NCI-H2227 (cell line): ENCODE measurements at regions not wholly inside any gene's neighbourhood (a gene's known extent, or its start where the extent isn't known, plus 50 kb on each side); places are given as distances from the start of the nearest gene placed in this dataset.
"Not testable (repeated sequence)": the region's sequence is repeated elsewhere in the genome, so short reads cannot be mapped to it uniquely, and the experiment has no call there.

Experiments used
- DNase-seq: peaks from one replicate; lab custom pipeline; 2025; ENCODE audit not compliant: unreplicated experiment; lab: John Stamatoyannopoulos, UW

DNA sequence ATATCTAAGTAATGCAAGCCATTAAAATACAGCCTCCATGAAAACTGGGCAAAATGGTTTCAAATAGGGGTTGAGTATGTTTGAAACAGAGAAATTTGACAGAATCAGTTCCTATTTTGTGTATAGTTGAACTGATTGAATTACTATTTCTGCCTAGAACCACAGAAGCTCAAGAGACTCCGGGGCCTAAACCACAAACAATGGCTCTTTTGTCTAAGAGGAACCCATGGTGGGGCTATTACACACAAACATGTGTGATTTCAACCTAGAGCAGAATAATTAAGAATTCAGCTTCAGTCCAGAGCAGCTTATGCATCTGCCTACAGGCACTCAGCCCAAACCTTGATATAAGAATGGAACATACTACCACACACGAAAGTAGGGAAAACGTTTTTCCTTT, 171.2 kb upstream of the MPDZ start:
- DNase-seq = no peak

DNA sequence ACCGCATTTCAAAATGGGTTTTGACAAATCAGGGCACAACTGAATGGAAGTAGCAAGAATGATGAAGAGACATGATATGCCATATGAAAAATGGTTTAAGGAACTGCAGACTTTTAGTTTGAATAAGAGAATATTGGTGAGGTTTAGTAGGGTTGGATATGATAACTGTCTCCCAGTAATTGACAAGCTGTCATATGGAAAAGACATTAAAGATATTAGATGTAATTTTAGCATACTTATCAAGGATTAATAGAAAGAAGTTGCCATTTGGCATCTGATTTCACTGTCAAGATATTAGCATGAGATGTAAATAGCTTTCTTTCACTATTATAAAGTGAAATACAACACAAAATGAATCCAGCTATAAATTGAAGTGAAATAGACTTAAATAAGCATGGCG, 169.0 kb upstream of the MPDZ start:
- no peak for DNase-seq

DNA sequence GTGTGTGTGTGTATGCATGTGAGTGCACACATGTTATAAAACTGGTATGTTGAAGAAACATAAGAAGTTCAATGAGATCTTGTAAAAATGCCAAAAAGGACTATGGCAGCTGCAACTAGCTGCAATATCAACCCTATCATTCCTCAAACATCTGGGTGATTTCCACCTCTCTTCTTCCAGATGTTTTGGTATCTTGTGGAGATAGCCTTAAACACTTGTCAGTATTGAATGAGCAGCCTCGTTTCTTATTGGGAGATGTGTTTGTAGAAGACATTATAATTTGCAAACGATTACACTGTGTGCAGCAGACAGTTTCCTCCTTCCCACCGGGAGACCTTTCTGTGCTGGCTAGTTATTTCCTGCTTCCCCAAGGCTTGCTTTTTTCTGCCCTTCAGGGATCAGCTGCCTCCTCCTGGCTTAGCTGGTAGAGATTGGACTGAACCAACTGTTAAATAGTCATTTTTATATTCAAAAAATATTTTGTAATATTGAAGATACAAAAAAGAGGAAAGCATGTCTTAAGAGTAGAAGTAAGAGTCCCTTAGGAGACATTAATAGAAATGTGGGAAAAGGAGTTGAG, 168.4 kb upstream of the MPDZ start:
- DNase-seq = peak; percentile 8

DNA sequence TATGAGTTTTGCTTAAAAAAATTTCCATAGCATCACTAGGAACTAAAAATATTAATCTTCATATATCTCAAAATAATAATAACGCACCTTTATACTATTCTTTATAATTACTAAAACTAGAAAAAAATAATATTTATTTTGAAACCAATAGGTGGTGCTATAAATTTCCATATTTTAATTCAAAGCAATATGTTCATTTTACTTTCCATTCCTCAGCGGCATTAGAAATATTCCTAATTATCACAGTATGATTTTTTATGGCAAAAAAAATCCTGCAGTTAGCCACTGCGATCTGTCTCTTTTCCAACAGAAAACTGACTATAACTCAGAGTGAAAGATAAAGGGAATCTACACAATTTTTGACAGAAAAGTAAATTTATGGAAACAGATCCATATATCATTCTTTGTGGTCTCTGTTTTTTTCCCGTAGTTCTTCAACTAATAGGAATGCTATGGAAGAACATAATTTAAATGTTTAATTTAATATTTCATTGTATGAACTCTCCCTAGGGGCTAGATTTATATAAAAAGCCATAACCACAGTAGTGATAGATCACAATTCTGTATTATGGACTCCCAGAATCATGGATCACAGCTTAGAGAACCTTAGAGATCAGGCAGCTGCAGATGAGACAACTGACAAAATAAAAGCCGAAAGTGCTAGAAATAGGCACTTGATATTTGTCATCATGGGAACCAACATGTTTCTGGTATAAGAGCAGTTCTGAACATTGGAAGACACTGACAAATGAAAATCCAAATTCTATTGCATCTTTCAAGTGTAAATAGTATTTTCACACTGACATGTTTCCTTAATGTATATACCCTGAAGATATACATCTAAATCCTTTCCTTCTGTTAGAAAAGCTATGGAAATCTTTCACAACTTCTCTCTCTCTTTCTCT, 167.7 kb upstream of the MPDZ start:
- DNase-seq = no peak

DNA sequence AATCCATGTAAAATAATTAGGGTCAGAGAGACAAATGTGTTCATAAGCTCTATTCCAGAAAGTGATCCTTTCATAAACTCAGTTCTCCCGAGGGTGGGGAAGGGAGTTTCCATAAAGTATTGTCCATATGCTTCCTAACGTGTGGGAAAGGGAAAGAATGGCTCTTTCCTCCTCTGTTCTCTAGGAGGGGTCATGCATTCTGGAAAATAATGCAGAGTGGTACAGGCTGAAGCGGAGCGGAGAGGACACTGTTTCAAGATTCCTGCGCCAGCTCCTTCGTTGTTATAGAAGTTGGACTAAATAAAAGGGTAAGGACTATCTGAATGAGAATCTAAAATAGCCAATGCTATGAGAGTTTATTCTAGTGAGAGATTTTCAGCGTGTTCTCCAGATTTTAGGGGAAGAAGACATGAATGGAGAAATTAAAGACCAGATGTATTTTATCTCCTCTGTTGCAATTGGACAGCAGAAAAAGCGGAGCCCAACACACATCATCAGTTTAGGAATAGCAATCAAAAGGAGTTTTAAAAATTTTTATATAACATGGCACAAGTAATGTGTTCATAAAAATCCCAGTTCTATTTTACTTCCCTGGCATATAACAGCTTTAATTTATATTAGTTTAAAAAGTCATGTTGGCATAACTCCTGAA, 166.9 kb upstream of the MPDZ start:
- no peak for DNase-seq

DNA sequence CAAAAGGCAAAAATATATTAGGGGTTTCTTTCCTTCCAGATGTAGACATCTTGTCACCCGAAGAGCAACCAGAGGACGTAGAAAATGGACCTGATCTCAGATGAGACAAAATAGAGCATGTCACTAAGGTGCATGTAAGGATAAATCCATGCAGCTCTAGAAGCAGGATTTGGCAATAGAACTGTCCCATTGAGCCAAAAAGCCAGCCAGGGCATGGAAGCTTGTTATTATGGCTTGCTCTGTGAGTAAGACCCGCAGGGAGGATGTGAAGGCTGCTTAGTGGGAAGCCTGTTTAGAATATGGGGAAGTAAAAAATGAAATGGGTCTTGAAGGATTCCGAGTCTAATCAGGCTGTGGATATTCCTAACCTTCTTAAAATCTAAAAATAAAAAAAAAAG, 165.6 kb upstream of the MPDZ start:
- DNase-seq = no peak

DNA sequence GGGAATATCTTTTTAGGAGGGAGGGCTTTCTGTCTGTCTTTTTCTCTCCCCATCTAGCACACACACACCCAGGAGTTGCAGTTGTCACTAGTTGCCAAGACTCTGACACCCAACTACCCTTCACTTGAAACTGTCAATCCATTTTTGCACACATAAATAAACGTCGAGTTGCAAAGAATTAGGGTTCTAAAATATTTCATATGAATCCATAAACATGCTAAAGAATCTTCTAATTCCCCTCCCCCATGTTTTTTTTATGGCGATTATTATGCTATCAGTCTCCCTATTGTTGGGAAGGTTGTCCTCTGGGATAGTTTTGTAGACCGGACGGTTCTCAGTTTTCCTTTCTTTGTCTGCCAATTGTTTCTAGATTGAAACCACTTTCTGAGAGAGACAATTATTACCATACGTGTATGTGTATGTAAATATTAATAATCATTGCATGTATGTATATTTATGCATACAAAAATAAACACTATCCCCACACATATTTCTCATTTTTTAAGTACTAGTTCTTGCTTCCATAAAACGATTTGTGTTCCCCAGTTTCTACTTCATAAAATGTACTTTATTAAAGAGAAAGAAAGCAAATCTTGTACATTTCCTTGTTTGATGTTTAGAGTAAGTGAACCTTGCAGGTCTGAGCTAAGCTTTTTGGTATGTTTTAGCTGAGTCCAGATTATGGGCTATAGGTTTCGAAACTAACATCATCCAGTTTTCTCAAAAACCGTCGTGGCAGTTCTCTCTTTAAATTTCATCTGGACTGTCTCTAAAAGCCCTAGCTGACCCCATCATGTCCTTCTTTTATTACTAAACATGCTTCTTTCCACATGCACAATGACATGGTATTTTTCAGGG, 165.0 kb upstream of the MPDZ start:
- no peak for DNase-seq

DNA sequence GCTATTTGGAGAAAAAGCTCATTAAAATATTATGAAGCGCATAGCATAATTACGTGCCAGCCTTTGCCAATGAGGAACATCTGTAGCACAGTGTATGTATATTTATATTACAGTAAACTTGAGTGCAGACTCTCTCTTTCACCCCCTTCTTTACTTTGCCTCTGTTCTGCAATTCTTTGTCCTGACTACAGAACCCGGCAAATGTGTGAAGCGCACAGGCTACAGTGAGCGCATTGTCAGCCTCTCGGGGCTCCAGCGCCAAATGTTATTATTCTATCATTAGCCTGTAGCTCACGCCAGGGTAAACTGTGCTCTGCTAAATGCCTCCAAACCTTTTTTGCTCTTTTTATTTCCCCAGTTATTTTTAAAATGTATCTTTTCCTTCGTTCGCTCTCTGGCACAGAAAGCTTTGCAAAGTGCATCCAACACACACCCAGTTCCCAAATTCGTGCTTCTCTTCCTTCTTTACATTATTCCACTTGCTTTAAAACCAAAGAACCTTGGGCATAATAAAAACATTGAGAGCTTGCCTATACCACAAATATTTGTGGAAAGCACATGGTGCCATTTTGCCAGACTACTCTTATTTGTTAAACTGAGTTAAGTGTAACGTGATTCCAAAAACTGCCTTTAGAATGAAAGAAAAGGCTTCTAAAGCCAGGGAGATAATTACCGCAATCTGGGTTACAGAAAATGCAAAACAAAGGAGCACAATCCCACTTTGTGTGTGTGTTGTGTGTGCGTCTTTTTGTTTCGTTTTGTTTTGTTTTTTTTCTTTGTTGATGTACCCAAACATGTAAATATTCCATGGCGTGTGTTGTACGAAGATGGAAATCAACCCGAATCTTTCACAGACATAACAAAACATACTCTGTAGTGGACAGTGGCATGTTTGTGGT, 164.1 kb upstream of the MPDZ start:
- peak; percentile 5 for DNase-seq

DNA sequence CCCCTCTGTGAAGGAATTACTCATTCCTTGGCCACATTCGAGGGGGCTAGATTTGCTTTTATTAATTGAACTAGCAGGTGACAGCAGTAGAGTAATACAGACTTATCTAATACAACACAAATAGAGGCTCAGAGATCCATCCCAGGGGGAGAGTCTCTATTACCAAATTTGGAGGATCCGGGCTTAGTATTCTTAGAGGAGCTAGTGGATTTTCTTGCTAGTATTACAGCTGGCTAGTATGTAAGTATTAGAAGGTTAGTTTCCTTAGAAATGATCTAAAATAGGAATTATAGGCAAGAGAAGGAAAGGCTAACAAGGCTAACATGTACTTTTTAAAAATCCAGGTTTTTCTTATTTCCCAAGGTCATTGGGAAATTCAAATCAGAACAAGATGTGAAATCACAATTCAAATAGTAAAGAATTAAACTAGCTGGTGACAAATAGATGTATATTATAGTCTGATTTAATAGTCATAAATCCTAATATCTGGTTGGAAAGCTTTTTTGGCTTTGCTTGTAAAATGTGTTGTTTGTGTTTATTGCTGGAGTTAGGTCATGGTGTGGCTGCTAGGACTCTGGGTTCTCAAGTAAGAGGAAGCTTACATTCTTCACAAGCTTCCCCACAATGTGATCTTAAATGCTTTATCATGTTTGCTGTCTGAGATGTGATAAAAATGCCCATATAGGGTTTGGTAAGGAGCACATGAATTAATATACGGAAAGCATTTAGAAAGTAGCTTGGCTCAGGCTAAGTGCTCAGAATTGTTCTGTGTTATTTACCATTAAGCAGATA, 160.4 kb upstream of the MPDZ start:
- DNase-seq = no peak

DNA sequence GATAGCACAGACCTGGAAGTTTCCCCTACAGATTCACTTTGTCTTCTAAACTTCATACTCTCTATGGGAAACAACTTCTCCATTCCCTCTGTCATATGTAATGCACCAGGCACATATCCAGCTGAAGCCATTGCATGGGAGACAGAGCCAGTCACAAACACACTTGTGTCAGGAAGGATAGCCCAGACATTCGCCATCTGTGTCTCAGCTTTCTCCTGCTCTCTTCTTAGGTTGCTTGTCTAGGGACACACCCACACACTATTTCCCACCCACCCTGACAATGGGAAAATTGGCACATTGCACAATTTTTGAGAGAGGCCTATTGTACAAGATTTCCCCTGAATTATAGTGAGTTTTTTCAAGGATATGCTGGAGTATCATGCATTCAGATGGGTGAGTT, 158.4 kb upstream of the MPDZ start:
- no peak for DNase-seq

DNA sequence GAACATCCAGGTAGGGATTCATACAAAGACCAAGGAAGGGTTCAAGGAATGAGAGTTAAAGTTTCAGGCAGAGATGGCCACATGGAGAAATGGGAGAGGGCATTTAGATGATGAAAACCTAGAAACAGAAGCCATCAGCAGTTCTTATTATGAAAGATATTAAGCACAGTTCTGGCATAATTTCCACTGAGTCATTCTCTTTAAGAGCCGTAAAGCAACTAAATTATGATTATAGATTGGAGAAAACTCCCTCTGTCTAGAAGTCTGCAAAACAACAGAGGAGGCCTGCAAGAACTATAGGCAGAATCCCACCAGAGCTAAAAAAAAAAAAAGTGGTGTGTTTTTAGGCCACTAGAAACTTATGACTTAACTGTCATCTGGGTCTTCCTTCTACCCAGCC, 157.1 kb upstream of the MPDZ start:
- no peak for DNase-seq

DNA sequence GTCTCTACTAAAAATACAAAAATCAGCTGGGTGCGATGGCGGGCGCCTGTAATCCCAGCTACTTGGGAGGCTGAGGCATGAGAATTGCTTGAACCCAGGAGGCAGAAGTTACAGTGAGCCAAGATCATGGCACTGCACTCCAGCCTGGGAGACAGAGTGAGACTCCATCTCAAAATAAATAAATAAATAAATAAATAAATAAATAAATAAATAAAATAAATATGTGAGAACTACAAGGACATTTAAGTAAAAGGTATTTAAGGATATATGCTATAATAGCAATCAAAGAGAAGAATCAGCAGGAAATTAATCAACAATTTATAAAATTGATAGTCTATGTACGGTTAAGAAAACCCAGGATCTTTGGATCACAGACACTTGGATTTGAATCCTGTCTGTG, 154.0 kb upstream of the MPDZ start:
- not testable (repeated sequence) for DNase-seq

DNA sequence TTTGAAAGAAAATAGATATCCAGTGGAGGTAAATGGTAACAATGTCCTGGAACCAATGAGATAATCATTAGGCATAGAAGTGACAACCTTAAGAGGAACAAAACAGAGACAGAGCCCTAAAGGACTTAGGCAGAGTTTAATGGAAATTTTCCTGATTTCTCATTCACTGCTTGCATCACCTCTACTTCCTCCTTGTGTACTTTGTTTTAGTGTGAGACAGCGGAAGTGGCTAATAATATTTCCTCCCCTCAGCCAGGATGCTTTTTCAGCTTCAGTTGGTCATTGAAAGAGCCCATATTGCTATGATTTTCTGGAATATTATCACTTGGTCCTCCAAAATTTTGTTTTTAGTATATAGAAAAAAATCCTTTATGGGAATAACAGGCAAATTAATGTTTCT, 153.4 kb upstream of the MPDZ start:
- DNase-seq = no peak

DNA sequence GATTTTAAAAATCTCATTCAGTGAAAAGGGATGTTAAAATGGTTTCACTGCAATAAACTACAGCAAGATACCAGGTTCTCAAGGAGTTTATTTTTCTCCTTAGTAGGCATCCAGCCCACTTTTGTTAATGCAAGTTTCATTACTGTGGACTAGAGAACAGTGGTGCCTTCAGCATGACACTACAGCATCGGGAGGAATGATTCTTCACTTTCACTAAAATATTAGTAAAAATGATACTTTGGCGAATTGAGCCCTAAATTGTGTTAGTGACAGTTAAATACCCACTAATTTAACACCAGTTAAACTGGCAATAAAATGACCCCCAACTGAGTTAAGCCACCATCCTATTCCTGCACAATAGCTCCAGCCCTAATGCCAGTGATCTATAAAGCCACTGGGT, 152.2 kb upstream of the MPDZ start:
- no peak for DNase-seq

DNA sequence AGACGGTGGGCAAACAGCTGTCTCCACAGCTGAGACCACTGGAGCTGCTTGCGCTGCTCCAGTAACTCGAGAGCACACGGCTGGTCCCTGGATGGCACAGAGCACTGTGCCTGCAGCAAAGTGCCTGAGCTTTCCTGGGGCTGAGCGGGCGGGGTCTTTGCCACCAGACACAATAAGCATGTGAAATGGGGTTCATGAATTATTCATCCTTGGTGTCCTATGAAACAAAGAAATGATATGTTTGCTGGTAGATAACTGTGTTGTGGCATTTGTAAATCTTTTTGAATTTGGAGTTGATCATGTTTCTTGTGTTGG, 151.7 kb upstream of the MPDZ start:
- peak; percentile 15 for DNase-seq

DNA sequence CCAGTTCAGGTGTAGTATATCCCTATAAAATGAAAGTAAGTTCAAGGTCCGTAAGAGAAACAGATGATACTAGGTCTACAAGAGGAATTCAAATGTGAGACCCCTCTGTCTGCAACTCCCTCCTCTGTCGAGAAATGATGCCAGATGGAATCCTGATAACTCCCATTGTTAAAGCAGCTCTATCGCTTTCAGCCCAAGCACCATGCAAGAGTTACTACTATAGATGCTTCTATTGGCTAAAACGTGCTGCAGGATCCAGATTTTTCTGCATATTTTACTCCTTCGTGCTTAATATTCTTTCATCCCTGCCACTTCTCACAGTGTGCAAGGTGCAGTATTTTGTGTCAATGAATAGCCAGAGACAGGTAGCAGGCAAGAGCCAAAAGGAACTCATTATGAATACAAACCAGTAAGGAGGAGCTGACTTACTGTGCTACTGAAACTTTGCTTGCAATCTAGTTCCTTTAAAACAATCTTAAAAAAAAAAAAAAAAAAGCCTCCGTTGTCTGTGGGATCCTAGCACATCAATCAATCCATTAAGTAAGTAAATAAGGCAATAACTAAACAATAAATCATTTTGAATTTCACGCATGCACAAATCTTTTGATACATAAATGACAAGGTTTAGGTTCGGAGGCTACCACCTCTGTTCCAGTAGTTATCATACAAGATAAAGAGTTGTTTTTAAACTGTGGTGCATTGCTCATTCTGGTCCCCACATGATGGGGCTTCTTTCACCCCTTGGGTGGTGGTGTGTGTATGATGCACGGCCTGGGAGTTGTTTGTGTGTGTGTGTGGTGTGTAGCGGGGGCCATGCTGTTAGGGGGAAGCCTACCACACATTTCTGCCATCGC, 151.1 kb upstream of the MPDZ start:
- DNase-seq = no peak

DNA sequence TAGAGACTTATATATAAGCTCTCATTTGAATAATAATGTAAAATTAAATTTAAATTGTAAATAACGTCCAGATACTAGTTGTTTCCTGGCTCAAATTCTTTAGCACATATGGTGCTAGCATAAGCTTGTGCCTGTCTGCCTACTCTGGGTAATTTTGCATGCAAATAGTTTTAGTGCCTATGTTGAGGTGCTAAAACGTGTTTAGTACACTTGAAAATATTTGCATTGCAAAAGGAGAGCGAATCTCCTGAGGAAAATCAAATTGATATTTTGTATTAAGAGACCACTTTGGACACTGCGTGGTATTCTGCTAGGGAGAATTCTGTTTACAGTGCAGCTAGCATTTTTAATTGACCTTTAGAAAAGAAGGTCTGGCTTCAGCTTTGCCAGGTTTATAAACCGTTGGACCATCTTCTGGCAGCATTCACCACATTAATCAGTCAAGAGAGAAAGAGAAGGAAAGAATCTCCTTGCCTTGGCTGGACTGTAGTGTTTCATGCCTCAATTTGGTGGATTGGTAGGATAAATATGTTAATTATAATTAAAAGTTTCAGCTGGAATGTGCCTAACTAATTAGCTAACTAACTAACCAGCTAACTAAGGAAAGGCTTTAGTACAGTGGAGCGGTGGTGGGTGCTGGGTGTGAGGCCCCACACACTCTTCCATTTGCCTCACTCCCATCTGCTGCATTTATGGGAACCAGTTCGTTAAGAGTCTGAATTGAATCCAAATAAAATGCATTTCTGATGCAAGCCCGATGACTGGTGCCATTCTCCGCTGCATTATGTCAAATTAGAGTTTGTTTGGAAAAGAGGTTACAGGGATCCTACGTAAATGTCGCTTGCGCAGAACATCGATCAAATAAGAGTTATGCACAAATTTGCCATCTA, 150.1 kb upstream of the MPDZ start:
- no peak for DNase-seq

DNA sequence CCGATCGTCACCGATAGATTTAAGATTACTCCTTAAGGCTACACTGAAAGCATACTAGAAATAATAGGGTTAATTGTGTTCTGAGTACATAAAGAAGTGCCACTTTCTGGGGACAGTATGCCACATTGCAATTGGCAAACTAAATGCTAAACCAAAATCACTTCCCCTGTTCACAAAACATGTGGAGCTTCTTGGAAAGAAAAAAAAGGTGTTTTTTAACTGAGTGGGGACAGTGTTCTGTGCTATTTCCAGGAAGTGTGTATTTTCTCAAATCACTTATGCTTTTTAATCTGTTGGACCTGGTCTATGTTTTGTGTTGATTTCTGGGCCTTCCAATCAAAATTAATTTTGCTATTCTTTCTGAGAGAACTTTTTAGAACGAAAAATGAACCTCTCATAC, 149.3 kb upstream of the MPDZ start:
- no peak for DNase-seq
